ENCODE measurements at regions not wholly inside any gene's neighbourhood (a gene's known extent, or its start where the extent isn't known, plus 50 kb on each side); places are given as distances from the start of the nearest gene placed in this dataset.

GRCh38 chr11:92123540-92123939 lies 101.1 kb upstream of the FAT3 start:
- TF ChIP-seq, protein P1, sequence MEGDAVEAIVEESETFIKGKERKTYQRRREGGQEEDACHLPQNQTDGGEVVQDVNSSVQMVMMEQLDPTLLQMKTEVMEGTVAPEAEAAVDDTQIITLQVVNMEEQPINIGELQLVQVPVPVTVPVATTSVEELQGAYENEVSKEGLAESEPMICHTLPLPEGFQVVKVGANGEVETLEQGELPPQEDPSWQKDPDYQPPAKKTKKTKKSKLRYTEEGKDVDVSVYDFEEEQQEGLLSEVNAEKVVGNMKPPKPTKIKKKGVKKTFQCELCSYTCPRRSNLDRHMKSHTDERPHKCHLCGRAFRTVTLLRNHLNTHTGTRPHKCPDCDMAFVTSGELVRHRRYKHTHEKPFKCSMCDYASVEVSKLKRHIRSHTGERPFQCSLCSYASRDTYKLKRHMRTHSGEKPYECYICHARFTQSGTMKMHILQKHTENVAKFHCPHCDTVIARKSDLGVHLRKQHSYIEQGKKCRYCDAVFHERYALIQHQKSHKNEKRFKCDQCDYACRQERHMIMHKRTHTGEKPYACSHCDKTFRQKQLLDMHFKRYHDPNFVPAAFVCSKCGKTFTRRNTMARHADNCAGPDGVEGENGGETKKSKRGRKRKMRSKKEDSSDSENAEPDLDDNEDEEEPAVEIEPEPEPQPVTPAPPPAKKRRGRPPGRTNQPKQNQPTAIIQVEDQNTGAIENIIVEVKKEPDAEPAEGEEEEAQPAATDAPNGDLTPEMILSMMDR (IDR thresholded peaks at IDR 0.05): no peak
- no peak for TF ChIP-seq TCF7L2 (IDR thresholded peaks at IDR 0.05; ENCODE audit: low read depth, low read length)
- no peak for TF ChIP-seq SIN3A (IDR thresholded peaks at IDR 0.05; ENCODE audit: borderline replicate concordance, insufficient read depth, low read depth, low read length)
- TF ChIP-seq POLR2AphosphoS5 (IDR thresholded peaks at IDR 0.05; ENCODE audit: low read depth, low read length): no peak
